KMS-11 (cell line): ENCODE measurements at regions not wholly inside any gene's neighbourhood (a gene's known extent, or its start where the extent isn't known, plus 50 kb on each side); places are given as distances from the start of the nearest gene placed in this dataset.
"Not testable (repeated sequence)": the region's sequence is repeated elsewhere in the genome, so short reads cannot be mapped to it uniquely, and the experiment has no call there.

Experiments used
- H2AFZ ChIP-seq: fragments of 200-600 bp; sonication (generic); 2 replicates; pipeline ENCODE4 v1.6.1; 2016; ENCODE audit warnings: antibody characterized with exemption, mixed run types, low read depth
- H3K27ac ChIP-seq: fragments of 200-600 bp; sonication (generic); 2 replicates; pipeline ENCODE4 v1.6.1; 2016; ENCODE audit warnings: mild to moderate bottlenecking, mixed run types
- H3K27me3 ChIP-seq: fragments of 200-600 bp; sonication (generic); 2 replicates; pipeline ENCODE4 v1.6.1; 2017; ENCODE audit warnings: mild to moderate bottlenecking, low read depth, mixed run types, moderate library complexity; ENCODE audit not compliant: insufficient read depth
- H3K36me3 ChIP-seq: fragments of 200-600 bp; sonication (generic); 2 replicates; pipeline ENCODE4 v1.6.1; 2017; ENCODE audit warnings: mild to moderate bottlenecking, mixed run types; ENCODE audit not compliant: insufficient read depth
- H3K4me1 ChIP-seq: fragments of 200-600 bp; sonication (generic); 2 replicates; pipeline ENCODE4 v1.6.1; 2016; ENCODE audit warnings: mild to moderate bottlenecking, low read depth, mixed run types; ENCODE audit not compliant: poor library complexity, severe bottlenecking
- H3K4me2 ChIP-seq: fragments of 200-600 bp; sonication (generic); 2 replicates; pipeline ENCODE4 v1.7.0; 2016; ENCODE audit warnings: mild to moderate bottlenecking, mixed run types
- H3K4me3 ChIP-seq: fragments of 200-600 bp; sonication (generic); IDR thresholded peaks from 2 replicates; pipeline ENCODE4 v1.6.1; 2017; ENCODE audit warnings: low read depth, low read length, mixed read lengths; ENCODE audit not compliant: insufficient read depth
- H3K79me2 ChIP-seq: fragments of 200-600 bp; sonication (generic); 2 replicates; pipeline ENCODE4 v1.6.1; 2016; ENCODE audit warnings: low read depth, mixed run types; ENCODE audit not compliant: insufficient read depth
- H3K9ac ChIP-seq: fragments of 200-600 bp; sonication (generic); 2 replicates; pipeline ENCODE4 v1.6.1; 2016; ENCODE audit warnings: mild to moderate bottlenecking, mixed run types
- H4K20me1 ChIP-seq: fragments of 200-600 bp; sonication (generic); 2 replicates; pipeline ENCODE4 v1.6.1; 2016; ENCODE audit warnings: mild to moderate bottlenecking, mixed run types; ENCODE audit not compliant: insufficient read depth
- CTCF ChIP-seq: fragments of 200-600 bp; sonication (generic); conservative IDR thresholded peaks from 2 replicates; pipeline ENCODE4 v1.6.1; 2017; ENCODE audit warnings: low read depth, mild to moderate bottlenecking, antibody characterized with exemption, low read length, moderate library complexity, mixed read lengths

DNA sequence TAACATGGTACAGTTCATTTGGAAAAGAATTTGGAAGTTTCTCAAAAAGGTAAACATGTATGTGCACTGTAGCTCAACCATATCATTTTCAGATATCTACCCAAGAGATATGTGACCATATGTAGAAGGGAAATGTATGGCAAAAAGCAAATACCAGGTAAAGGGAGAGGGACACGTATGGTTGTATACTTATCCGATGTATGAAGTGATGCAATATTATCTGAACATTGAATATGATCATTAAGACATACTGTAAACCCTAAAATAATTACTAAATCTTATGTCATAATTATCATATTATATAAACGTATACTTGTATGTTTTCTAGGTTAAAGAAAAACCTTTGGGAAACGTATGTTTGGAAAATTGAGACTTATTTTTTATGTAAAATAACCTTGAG, 367.5 kb upstream of the KCND2 start:
- no peak overlapping the region for H3K27ac ChIP-seq
- no peak for TF ChIP-seq CTCF
- H3K27me3 ChIP-seq: no peaks in the 10 kb centered on the region
- H4K20me1 ChIP-seq: no peaks in the 10 kb centered on the region
- no peak overlapping the region for H2AFZ ChIP-seq
- no peak overlapping the region for H3K4me2 ChIP-seq
- H3K4me3 ChIP-seq: no peak overlapping the region
- H3K4me1 ChIP-seq: no peaks in the 10 kb centered on the region
- no peak overlapping the region for H3K9ac ChIP-seq
- no peaks in the 10 kb centered on the region for H3K36me3 ChIP-seq
- no peaks in the 10 kb centered on the region for H3K79me2 ChIP-seq

DNA sequence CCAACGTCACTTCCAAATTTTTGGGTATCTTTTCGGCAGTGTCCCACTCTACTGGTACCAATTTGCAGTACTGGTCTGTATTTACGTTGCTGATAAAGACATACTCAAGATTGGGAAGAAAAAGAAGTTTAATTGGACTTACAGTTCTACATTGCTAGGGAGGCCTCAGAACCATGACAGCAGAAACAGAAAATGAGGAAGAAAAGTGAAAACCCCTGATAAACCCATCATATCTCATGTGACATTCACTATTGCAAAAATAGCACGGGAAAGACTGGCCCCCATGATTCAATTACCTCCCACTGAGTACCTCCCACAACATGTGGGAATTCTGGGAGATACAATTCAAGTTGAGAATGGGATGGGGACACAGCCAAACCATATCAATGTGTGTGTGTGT, 364.0 kb upstream of the KCND2 start:
- no peak overlapping the region for H3K4me3 ChIP-seq
- no peak overlapping the region for H3K4me2 ChIP-seq
- H3K79me2 ChIP-seq: no peaks in the 10 kb centered on the region
- no peak overlapping the region for H3K27ac ChIP-seq
- H3K9ac ChIP-seq: no peak overlapping the region
- H3K4me1 ChIP-seq: no peaks in the 10 kb centered on the region
- H3K36me3 ChIP-seq: no peaks in the 10 kb centered on the region
- no peak overlapping the region for H2AFZ ChIP-seq
- no peak for TF ChIP-seq CTCF
- no peaks in the 10 kb centered on the region for H3K27me3 ChIP-seq
- H4K20me1 ChIP-seq: no peaks in the 10 kb centered on the region

DNA sequence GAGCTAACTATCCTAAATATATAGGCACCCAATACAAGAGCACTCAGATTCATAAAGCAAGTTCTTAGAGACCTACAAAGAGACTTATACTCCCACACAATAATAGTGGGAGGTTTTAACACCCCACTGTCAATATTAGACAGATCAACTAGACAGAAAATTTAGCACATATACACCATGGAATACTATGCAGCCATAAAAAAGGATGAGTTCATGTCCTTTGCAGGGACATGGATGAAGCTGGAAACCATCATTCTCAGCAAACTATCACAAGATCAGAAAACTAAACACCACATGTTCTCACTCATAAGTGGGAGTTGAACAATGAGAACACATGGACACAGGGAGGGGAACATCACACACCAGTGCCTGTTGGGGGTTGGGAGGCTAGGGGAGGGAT, 358.9 kb upstream of the KCND2 start:
- H3K27me3 ChIP-seq, H3K4me2 ChIP-seq, H4K20me1 ChIP-seq, H3K4me3 ChIP-seq, H2AFZ ChIP-seq, H3K27ac ChIP-seq, H3K9ac ChIP-seq, H3K36me3 ChIP-seq, H3K4me1 ChIP-seq, H3K79me2 ChIP-seq: not testable (repeated sequence)

- H3K79me2 ChIP-seq: no peaks in the 10 kb centered on the region
- H3K4me3 ChIP-seq: no peak overlapping the region
- TF ChIP-seq CTCF: no peak
- no peaks in the 10 kb centered on the region for H3K27me3 ChIP-seq
- H3K9ac ChIP-seq: no peak overlapping the region
- no peak overlapping the region for H3K27ac ChIP-seq
- H2AFZ ChIP-seq: no peak overlapping the region
- no peaks in the 10 kb centered on the region for H3K36me3 ChIP-seq
- no peak overlapping the region for H3K4me2 ChIP-seq
- H4K20me1 ChIP-seq: no peaks in the 10 kb centered on the region
- no peaks in the 10 kb centered on the region for H3K4me1 ChIP-seq
Measured at GRCh38 chr7:119916501-119916900, 356.5 kb upstream of the KCND2 start.

DNA sequence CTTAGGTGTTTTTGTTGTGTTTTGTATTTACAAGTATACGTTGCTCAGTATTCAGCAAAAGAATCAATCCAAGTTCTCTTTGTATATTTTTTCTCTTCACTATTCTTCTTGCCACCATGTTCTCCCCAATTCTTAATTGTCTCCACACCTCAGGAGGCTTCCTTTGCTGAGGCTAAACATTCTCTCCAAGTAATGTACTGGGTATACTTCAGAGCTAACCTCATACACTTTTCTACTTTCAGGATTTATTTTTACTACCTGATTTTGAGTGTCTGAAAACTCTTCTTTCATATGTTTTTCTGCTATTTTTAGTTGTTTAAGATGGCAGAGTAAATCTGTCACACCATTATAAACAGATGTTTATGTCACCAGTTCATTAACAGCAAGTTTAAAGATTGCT, 354.8 kb upstream of the KCND2 start:
- Histone ChIP-seq H2AFZ (no peak overlapping the region), H3K36me3 (no peaks in the 10 kb centered on the region), H3K4me2 (no peak overlapping the region), H3K79me2 (no peaks in the 10 kb centered on the region), H3K4me3 (no peak overlapping the region), H3K27ac (no peak overlapping the region), H3K27me3 (no peaks in the 10 kb centered on the region), H3K9ac (no peak overlapping the region), H3K4me1 (no peaks in the 10 kb centered on the region), H4K20me1 (no peaks in the 10 kb centered on the region)
- no peak for TF ChIP-seq CTCF
